Gastroesophageal sphincter (tissue), 3 donors: ENCODE measurements at regions not wholly inside any gene's neighbourhood (a gene's known extent, or its start where the extent isn't known, plus 50 kb on each side); places are given as distances from the start of the nearest gene placed in this dataset.

Experiments used
- CTCF ChIP-seq, 4 experiments: fragments of 200-600 bp in 2 of 4; fragments of 450-650 bp in 2 of 4; sonication (generic) in 1 of 4; IDR thresholded peaks; one replicate each; pipeline ENCODE4 v1.5.1; 2017 to 2019; ENCODE audit warnings: antibody characterized with exemption in 4 of 4, mild to moderate bottlenecking in 2 of 4, moderate library complexity in 2 of 4
- POLR2A ChIP-seq, 2 donors: fragments of 450-650 bp; IDR thresholded peaks; one replicate each; pipeline ENCODE4 v1.6.1; 2017; ENCODE audit warnings: antibody characterized with exemption in 2 of 2, mild to moderate bottlenecking in 2 of 2, moderate library complexity in 1 of 2
- POLR2AphosphoS5 ChIP-seq: sonication (generic); formaldehyde crosslinking; IDR thresholded peaks from one replicate; pipeline ENCODE4 v1.6.1; 2017; ENCODE audit warnings: antibody characterized with exemption

GRCh38 chr18:60895181-60895580, 438.0 kb upstream of the CDH20 start:
- TF ChIP-seq CTCF (IDR thresholded peaks at IDR 0.05), result no peak
- no peak for TF ChIP-seq POLR2A (IDR thresholded peaks at IDR 0.05)
- TF ChIP-seq POLR2AphosphoS5, result no peak
